SK-N-SH treated with all-trans-retinoic acid at 6 μM for 48 hours (cell line): ENCODE measurements at regions not wholly inside any gene's neighbourhood (a gene's known extent, or its start where the extent isn't known, plus 50 kb on each side); places are given as distances from the start of the nearest gene placed in this dataset.

Experiments
- ATAC-seq: fragments of 200-7000 bp; cut with Tn5 transposase; 3 replicates; pipeline ENCODE4 v1.9.1; 2020; ENCODE audit warnings: mild to moderate bottlenecking, moderate library complexity
- BACH2 ChIP-seq: fragments of 250-450 bp; sonication (Bioruptor Pico); IDR thresholded peaks from 2 replicates; pipeline ENCODE4 v1.9.0; 2021; ENCODE audit warnings: mild to moderate bottlenecking, borderline replicate concordance
- CREB5 ChIP-seq: fragments of 250-450 bp; sonication (Bioruptor Pico); IDR thresholded peaks from 2 replicates; pipeline ENCODE4 v1.5.1; 2020; ENCODE audit warnings: low read depth, mild to moderate bottlenecking, moderate library complexity
- CSDC2 ChIP-seq: fragments of 250-450 bp; sonication (Bioruptor Pico); IDR thresholded peaks from 2 replicates; pipeline ENCODE4 v1.5.0; 2020; ENCODE audit warnings: mild to moderate bottlenecking, moderate library complexity
- ESRRG ChIP-seq: fragments of 250-450 bp; sonication (Bioruptor Pico); IDR thresholded peaks from 2 replicates; pipeline ENCODE4 v1.6.1; 2021; ENCODE audit warnings: mild to moderate bottlenecking
- GLIS3 ChIP-seq: fragments of 250-450 bp; sonication (Bioruptor Pico); IDR thresholded peaks from 2 replicates; pipeline ENCODE4 v1.5.0; 2020; ENCODE audit warnings: mild to moderate bottlenecking, moderate library complexity
- PPARA ChIP-seq: fragments of 250-450 bp; sonication (Bioruptor Pico); IDR thresholded peaks from 2 replicates; pipeline ENCODE4 v1.5.0; 2020; ENCODE audit warnings: mild to moderate bottlenecking, borderline replicate concordance
- RARB ChIP-seq: fragments of 250-450 bp; sonication (Bioruptor Pico); IDR thresholded peaks from 2 replicates; pipeline ENCODE4 v1.8.0; 2021; ENCODE audit warnings: mild to moderate bottlenecking, moderate library complexity
- SNAI2 ChIP-seq: fragments of 250-450 bp; sonication (Bioruptor Pico); IDR thresholded peaks from 2 replicates; pipeline ENCODE4 v1.5.0; 2020; ENCODE audit warnings: mild to moderate bottlenecking, moderate library complexity
- TCF4 ChIP-seq: fragments of 250-450 bp; sonication (Bioruptor Pico); IDR thresholded peaks from 2 replicates; pipeline ENCODE4 v1.8.0; 2021; ENCODE audit warnings: mild to moderate bottlenecking, moderate library complexity, borderline replicate concordance
- TOX ChIP-seq: fragments of 250-450 bp; sonication (Bioruptor Pico); IDR thresholded peaks from 2 replicates; pipeline ENCODE4 v1.8.0; 2021; ENCODE audit warnings: mild to moderate bottlenecking, moderate library complexity, borderline replicate concordance
- ZC3H10 ChIP-seq: fragments of 250-450 bp; sonication (Bioruptor Pico); IDR thresholded peaks from 2 replicates; pipeline ENCODE4 v1.5.1; 2021; ENCODE audit warnings: mild to moderate bottlenecking, moderate library complexity
- ZFP30 ChIP-seq: fragments of 450-650 bp; formaldehyde crosslinking; IDR thresholded peaks from 2 replicates; pipeline ENCODE4 v1.5.0; 2022; ENCODE audit warnings: mild to moderate bottlenecking, moderate library complexity
- ZNF565 ChIP-seq: fragments of 450-650 bp; formaldehyde crosslinking; conservative IDR thresholded peaks from 2 replicates; pipeline ENCODE4 v1.5.0; 2020; ENCODE audit warnings: low read depth, mild to moderate bottlenecking, moderate library complexity
- ZNF70 ChIP-seq: fragments of 450-650 bp; formaldehyde crosslinking; IDR thresholded peaks from 2 replicates; pipeline ENCODE4 v1.5.0; 2020; ENCODE audit warnings: mild to moderate bottlenecking, moderate library complexity
- ZNF8 ChIP-seq: fragments of 450-650 bp; formaldehyde crosslinking; IDR thresholded peaks from 2 replicates; pipeline ENCODE4 v1.5.0; 2020; ENCODE audit warnings: mild to moderate bottlenecking, moderate library complexity
- TF ChIP-seq, protein P1 (sequence below): fragments of 250-450 bp; sonication (Bioruptor Pico); IDR thresholded peaks from 2 replicates; pipeline ENCODE4 v1.8.0; 2020; ENCODE audit warnings: mild to moderate bottlenecking, moderate library complexity, borderline replicate concordance
- TF ChIP-seq, protein P2 (sequence below): fragments of 250-450 bp; sonication (Bioruptor Pico); IDR thresholded peaks from 2 replicates; pipeline ENCODE4 v1.5.0; 2020; ENCODE audit warnings: mild to moderate bottlenecking, moderate library complexity
- TF ChIP-seq, protein P3 (sequence below): fragments of 250-450 bp; sonication (Bioruptor Pico); IDR thresholded peaks from 2 replicates; pipeline ENCODE4 v1.8.0; 2021; ENCODE audit warnings: low read depth, mild to moderate bottlenecking, moderate library complexity, borderline replicate concordance

GRCh38 chr9:31683116-31683515 is 701.3 kb upstream of the ACO1 start:
- TF ChIP-seq BACH2 (no peak), SNAI2 (CRISPR knock-in tag) (no peak), PPARA (CRISPR knock-in tag) (no peak), GLIS3 (no peak), ZC3H10 (CRISPR knock-in tag) (peak; percentile 51; the same call in 1 of the 2 replicates), CREB5 (CRISPR knock-in tag) (0 out of 2 replicates have a peak, but pooled peaks have one; percentile 17)
- no peak for ATAC-seq

- TF ChIP-seq ZFP30 (CRISPR knock-in tag) (no peak), RARB (no peak), ESRRG (CRISPR knock-in tag) (no peak), GLIS3 (no peak), TCF4 (CRISPR knock-in tag) (no peak)
- TF ChIP-seq, protein P1, sequence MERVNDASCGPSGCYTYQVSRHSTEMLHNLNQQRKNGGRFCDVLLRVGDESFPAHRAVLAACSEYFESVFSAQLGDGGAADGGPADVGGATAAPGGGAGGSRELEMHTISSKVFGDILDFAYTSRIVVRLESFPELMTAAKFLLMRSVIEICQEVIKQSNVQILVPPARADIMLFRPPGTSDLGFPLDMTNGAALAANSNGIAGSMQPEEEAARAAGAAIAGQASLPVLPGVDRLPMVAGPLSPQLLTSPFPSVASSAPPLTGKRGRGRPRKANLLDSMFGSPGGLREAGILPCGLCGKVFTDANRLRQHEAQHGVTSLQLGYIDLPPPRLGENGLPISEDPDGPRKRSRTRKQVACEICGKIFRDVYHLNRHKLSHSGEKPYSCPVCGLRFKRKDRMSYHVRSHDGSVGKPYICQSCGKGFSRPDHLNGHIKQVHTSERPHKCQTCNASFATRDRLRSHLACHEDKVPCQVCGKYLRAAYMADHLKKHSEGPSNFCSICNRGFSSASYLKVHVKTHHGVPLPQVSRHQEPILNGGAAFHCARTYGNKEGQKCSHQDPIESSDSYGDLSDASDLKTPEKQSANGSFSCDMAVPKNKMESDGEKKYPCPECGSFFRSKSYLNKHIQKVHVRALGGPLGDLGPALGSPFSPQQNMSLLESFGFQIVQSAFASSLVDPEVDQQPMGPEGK (CRISPR knock-in tag), result no peak
These were observed 686.5 kb upstream of the ACO1 start for GRCh38 chr9:31697956-31698355.

DNA sequence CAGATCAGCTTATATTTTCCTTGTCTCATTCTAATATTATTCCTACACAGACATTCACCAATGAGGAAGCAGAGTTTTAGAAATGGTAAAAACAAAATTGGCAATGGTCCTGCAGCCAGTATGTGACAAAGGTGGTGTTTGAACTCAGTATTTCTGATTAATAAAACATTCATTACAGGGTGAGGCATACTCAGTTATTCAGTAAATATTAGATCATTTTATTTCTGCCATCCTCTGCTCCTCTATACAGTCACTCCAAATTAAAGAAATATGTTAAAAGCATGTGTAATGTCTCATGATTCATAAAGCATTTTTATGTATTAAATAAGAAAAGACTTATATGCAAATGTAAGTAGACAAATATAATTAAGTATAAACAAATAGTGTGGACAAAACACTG is 684.6 kb upstream of the ACO1 start:
- TF ChIP-seq, protein P1 (CRISPR knock-in tag), result no peak
- TF ChIP-seq CREB5 (CRISPR knock-in tag) (no peak), TCF4 (CRISPR knock-in tag) (no peak), BACH2 (no peak), PPARA (CRISPR knock-in tag) (no peak), ZNF8 (CRISPR knock-in tag) (no peak)

More at GRCh38 chr9:31697956-31698355, 686.5 kb upstream of the ACO1 start:
- no peak for ATAC-seq

DNA sequence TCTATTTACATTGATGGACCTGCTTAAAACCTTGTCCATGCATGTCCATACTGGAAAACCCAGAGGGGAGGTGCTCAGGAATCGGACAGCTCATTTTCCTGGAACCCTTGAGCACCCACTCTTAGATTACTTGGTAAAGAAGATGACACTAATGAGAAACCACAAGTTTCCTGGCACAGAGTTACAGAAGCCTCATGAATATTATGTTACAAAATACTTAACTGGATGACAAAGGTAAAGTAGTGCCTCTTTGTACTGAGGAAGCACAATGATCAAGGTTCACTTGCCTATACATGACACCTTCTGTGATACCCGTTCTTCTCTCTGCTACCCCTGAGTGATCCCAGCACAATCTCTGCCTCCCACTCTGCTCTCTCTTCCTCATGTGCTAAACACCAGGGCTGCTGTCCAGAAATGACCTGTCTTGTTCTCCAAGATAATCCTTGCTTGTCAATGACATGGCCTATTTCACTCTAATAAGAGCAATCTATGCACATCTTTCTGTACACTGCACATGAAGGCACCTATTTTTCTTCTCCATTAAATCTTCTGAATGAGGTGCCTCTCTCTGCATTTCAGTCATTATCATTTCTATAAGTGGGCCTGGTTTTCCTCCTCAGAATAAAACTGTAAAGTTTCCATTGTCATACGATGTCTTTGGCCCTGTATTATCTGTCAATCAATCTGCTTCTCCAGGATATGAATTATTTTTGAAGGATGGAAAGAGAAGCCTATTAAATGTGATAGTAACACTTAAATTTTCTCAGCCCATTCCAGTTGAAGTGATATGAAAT is 684.0 kb upstream of the ACO1 start:
- no peak for TF ChIP-seq TCF4 (CRISPR knock-in tag)
- TF ChIP-seq, protein P2, sequence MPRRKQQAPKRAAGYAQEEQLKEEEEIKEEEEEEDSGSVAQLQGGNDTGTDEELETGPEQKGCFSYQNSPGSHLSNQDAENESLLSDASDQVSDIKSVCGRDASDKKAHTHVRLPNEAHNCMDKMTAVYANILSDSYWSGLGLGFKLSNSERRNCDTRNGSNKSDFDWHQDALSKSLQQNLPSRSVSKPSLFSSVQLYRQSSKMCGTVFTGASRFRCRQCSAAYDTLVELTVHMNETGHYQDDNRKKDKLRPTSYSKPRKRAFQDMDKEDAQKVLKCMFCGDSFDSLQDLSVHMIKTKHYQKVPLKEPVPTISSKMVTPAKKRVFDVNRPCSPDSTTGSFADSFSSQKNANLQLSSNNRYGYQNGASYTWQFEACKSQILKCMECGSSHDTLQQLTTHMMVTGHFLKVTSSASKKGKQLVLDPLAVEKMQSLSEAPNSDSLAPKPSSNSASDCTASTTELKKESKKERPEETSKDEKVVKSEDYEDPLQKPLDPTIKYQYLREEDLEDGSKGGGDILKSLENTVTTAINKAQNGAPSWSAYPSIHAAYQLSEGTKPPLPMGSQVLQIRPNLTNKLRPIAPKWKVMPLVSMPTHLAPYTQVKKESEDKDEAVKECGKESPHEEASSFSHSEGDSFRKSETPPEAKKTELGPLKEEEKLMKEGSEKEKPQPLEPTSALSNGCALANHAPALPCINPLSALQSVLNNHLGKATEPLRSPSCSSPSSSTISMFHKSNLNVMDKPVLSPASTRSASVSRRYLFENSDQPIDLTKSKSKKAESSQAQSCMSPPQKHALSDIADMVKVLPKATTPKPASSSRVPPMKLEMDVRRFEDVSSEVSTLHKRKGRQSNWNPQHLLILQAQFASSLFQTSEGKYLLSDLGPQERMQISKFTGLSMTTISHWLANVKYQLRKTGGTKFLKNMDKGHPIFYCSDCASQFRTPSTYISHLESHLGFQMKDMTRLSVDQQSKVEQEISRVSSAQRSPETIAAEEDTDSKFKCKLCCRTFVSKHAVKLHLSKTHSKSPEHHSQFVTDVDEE (CRISPR knock-in tag), result no peak
- TF ChIP-seq CSDC2 (CRISPR knock-in tag), result no peak
- TF ChIP-seq SNAI2 (CRISPR knock-in tag), result no peak
- TF ChIP-seq ZC3H10 (CRISPR knock-in tag), result no peak
- TF ChIP-seq ESRRG (CRISPR knock-in tag), result no peak
- TF ChIP-seq, protein P1 (CRISPR knock-in tag), result no peak
- no peak for TF ChIP-seq CREB5 (CRISPR knock-in tag)
- no peak for TF ChIP-seq ZNF565 (CRISPR knock-in tag)
- TF ChIP-seq, protein P3, sequence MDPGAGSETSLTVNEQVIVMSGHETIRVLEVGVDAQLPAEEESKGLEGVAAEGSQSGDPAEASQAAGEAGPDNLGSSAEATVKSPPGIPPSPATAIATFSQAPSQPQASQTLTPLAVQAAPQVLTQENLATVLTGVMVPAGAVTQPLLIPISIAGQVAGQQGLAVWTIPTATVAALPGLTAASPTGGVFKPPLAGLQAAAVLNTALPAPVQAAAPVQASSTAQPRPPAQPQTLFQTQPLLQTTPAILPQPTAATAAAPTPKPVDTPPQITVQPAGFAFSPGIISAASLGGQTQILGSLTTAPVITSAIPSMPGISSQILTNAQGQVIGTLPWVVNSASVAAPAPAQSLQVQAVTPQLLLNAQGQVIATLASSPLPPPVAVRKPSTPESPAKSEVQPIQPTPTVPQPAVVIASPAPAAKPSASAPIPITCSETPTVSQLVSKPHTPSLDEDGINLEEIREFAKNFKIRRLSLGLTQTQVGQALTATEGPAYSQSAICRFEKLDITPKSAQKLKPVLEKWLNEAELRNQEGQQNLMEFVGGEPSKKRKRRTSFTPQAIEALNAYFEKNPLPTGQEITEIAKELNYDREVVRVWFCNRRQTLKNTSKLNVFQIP (CRISPR knock-in tag), result no peak
- TF ChIP-seq ZNF8 (CRISPR knock-in tag), result no peak
- no peak for TF ChIP-seq TOX (CRISPR knock-in tag)
- TF ChIP-seq RARB, result no peak
- TF ChIP-seq GLIS3, result no peak
- no peak for TF ChIP-seq ZNF70
- TF ChIP-seq BACH2, result no peak
- TF ChIP-seq PPARA (CRISPR knock-in tag), result no peak
- no peak for ATAC-seq

More for the DNA sequence above, 684.6 kb upstream of the ACO1 start:
- no peak for ATAC-seq
